GM12872 (cell line): ENCODE measurements at regions not wholly inside any gene's neighbourhood (a gene's known extent, or its start where the extent isn't known, plus 50 kb on each side); places are given as distances from the start of the nearest gene placed in this dataset.

ENCODE experiments used
- CTCF ChIP-seq: IDR thresholded peaks from 3 replicates; pipeline ENCODE4 v1.5.1; 2011; ENCODE audit warnings: low read depth, mild to moderate bottlenecking, low read length, moderate library complexity; ENCODE audit not compliant: insufficient read depth

GRCh38 chr4:4758681-4759080, 100.8 kb upstream of the MSX1 start:
- no peak for TF ChIP-seq CTCF

GRCh38 chr4:4755306-4755705, 104.2 kb upstream of the MSX1 start:
- TF ChIP-seq CTCF, result no peak

- TF ChIP-seq CTCF, result no peak
Observed at GRCh38 chr4:4754641-4755040, 104.8 kb upstream of the MSX1 start.

GRCh38 chr4:4753643-4754042, 105.8 kb upstream of the MSX1 start:
- no peak for TF ChIP-seq CTCF

- no peak for TF ChIP-seq CTCF
Observed at GRCh38 chr4:4752576-4753401, 106.7 kb upstream of the MSX1 start.

- no peak for TF ChIP-seq CTCF
Observed at GRCh38 chr4:4752025-4752424, 107.4 kb upstream of the MSX1 start.

- no peak for TF ChIP-seq CTCF
Observed at GRCh38 chr4:4750187-4750586, 109.3 kb upstream of the MSX1 start.
